Epidermal melanocyte (primary cell): ENCODE measurements at regions not wholly inside any gene's neighbourhood (a gene's known extent, or its start where the extent isn't known, plus 50 kb on each side); places are given as distances from the start of the nearest gene placed in this dataset.
"Not testable (repeated sequence)": the region's sequence is repeated elsewhere in the genome, so short reads cannot be mapped to it uniquely, and the experiment has no call there.

Source experiments
- DNase-seq: peaks from one replicate; pipeline ENCODE4 v3.0.0; 2011; ENCODE audit warnings: low spot score; ENCODE audit not compliant: insufficient read length

GRCh38 chr3:80649170-80649569 lies 881.4 kb upstream of the ROBO1 start:
- no peak for DNase-seq

GRCh38 chr3:80643421-80643820 lies 875.6 kb upstream of the ROBO1 start:
- DNase-seq = no peak

DNA sequence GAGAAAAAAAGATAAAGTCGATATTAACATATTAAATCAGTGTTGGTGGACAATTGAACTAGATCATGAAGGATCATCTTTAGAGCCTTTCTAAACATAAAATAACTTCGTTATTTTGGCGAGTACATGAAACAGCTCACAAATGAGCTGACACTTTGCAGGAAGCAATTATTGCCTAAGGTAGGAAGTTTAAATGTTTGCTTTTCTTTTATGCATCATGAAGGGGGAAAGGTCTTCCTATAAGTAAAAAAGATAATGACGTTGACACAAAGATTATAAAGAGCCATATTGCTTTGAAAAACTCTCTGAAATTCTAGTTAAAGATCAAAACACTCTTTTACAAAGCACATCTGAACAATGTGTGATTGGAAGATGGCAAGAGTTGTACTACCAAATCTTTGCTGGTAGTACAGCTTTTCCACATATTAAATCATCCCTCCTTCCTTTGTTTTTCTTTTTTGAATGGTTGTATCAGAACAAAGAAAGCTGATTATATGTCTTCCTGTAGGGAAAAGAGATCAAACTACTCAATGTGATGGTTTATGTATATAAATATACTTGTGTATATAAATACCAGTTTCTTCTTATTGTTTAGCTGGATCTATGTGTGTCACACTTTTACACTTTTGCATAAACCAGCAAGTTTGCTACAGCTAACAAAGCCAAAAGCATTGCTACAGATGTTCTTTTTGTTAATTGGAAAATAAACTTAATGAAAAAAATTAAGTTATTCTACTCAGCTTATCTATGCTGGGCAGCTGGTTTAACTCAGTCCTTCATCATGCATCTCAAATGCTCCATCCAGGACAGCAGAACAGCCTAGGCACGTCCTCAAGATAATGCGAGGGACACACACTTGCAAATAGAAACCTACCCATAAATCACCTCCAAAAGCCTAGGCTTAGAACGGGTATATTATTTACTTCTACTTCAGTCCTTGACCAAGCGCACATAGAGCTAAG lies 850.8 kb upstream of the ROBO1 start:
- DNase-seq = no peak

DNA sequence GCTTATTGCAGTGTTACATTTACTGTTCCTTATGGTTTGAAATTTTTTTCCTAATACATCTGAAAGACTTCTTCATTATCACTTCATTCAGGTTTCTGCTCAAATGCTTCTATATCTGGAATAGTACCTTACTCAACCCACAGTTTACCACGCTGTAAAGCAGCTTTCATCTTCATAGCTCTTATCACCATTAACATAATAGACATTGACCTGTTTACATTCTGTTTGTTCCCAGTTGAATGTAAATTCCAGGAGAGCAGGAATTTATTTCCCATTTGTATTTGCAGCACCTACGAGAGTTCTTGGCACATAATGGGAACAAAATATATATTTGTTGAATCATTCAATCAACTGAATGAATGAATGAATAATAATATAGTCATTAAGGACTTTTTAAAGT lies 844.6 kb upstream of the ROBO1 start:
- no peak for DNase-seq

- DNase-seq = not testable (repeated sequence)
Measured at GRCh38 chr3:80608072-80608471, 840.3 kb upstream of the ROBO1 start.

DNA sequence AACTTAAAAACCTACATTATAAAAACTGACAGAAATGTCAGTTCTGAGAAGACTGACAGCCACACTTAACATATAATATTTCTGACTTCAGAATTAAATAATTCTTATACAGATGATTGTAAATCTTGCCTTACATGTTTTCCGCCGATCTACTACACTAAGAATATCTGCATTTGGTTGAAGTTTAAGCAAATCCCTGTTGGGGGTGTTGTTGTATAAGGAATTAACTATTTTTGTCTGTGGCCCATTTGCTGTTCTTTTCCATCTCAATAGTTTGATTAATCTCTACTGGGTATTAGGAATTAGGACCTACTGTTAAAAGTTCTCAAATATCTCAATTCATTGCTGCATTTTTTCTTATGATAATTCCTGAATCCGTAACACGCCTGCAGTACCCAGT lies 838.3 kb upstream of the ROBO1 start:
- DNase-seq = no peak

- no peak for DNase-seq
Measured at GRCh38 chr3:80601479-80601878, 833.7 kb upstream of the ROBO1 start.

- DNase-seq = no peak
Measured at GRCh38 chr3:80592792-80593191, 825.0 kb upstream of the ROBO1 start.

DNA sequence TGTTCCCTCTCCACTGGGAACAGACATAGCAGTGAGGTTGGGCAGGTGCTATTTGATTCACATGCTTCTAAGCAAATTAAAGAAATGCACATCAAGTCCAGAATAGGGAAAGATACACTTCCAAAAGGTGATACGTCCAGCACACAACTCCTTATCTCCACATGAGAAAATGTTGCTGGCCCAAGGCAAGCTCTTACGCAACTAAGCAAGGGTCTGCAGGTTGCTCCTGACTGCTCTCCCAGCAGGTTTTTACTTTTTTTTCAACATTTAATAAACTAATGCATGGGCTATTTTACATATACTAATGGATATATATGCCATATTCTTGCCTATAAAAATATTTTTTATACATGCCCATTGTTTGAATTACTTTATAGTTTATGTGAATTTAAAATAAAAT lies 818.5 kb upstream of the ROBO1 start:
- DNase-seq = no peak

DNA sequence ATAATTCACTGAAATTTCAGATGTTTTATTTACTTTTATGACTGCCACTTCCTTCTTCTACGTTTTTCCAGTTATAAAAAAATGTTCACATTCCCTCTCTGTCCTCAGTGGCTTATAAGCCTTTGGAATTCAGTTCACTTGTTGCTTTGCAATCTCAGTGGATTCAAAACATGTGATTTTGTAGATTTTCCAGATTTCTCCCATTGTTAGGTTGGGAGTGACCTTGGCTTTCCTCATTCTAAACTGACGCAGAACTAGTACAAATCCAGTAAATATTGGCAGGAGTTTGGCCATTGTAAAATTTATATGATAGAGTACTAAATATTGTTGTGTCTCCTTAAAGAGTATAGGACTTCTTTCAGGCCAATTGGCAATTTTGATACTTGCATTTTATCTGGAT lies 812.3 kb upstream of the ROBO1 start:
- DNase-seq = no peak

DNA sequence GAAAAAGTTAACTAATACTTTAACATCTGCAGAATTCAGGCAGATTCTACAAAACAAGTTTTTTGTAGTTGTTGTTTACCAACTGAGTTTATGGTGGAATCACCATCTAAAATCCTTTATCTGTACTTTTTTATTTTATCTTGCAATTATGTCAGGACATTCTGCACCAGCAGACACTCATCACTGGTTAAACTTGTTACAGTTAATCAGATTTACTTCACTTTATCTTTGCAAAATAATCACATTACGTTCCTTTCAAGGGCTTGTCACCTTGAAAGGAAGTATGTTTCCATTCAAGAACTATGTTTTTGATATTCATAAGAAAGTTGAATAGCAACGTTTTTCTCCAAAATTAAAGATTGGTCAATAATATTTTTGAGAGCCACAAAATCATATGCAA lies 796.6 kb upstream of the ROBO1 start:
- DNase-seq = no peak

DNA sequence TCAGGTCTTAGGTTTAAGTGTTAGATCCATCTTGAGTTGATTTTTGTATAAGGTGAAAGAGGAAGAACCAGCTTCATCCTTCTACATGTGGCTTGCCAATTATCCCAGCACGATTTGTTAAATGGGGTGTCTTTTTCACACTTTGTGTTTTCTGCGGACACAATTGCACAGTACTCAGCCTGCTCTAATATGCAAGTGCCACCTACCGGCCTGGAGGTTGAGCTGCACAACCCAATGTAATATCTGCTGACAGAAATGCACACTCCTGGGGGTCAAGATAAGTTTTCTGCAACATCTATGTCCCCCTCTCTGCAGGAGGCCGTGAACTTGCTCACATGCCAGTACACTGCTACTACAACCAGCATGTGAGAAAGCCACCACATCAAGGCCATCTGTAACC lies 791.9 kb upstream of the ROBO1 start:
- DNase-seq = no peak

DNA sequence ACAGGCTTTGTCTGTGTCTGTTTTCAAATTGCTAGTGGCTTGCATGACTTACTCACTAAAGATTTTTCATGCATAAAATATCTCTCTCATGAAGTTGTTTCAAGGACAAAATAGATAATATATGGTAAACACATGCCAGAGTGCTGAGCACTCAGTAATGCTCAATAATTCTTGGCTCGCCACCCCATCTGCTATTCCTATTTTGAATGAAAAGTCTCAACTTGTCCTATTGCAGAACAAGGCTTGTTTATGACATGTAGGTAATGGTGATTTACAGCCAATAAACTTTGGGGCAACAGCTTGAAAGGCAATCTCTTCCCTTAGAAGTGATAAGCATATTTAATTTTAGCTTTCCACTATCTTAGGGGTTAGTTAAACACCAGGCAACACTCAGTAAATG lies 789.0 kb upstream of the ROBO1 start:
- DNase-seq = no peak

GRCh38 chr3:80554304-80554703 lies 786.5 kb upstream of the ROBO1 start:
- DNase-seq = no peak

- no peak for DNase-seq
Measured at GRCh38 chr3:80553211-80553610, 785.4 kb upstream of the ROBO1 start.

DNA sequence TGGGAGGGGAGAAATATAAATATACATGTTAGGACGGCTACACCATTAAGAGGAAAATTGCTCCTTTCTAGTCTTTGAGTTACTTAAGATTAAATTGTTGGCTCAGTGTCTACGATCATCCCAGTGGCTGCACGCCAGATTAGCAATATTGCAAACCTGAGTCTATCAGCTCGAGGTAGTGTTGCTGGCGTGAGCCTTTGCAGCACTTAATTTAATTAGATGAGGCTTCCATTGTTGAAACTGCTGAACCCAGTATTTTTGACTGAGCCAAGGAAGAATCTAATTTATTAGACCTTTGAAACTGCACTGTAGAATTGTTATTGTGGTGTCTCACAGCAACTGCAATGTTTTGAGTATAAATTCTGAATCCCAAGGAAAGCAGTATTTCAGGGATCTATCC lies 782.4 kb upstream of the ROBO1 start:
- no peak for DNase-seq

DNA sequence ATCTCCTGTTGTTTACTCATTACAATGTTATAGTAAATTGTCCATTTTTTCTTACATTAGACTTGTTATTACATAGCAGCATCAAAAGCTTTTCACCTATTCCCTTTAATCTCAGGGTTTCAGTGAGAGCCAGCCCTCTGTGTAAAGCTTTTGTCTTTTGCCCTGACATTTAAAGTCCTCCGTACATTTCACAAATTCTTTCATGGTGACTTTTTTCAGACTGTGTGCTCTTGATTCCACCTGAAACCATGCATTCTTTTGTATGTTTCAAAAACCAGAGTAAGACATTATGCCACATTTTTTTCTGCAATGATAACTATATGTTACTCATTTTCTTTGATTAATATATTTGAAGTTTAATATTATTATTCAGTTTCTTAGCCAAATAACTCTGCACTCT lies 781.4 kb upstream of the ROBO1 start:
- DNase-seq = no peak

DNA sequence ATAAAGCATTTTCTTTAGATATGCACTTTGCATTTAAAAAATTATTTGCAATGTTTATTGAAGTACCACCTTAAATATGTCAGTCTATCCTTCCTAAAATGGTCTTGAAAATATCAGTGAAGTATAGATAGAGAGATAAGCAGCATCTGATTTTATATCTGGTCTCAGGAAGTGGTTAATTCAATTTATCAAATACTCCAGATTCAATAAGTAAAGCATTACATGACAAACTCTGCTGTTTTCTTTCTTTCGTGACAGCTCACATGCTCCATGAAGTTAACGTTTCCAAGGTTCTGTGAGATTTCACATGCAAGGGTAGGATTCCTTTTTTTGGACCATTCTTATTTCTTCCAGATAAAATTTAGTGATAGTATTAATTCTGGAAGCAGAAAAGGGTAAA lies 775.4 kb upstream of the ROBO1 start:
- DNase-seq = no peak

GRCh38 chr3:80542456-80542855 lies 774.7 kb upstream of the ROBO1 start:
- DNase-seq = no peak

DNA sequence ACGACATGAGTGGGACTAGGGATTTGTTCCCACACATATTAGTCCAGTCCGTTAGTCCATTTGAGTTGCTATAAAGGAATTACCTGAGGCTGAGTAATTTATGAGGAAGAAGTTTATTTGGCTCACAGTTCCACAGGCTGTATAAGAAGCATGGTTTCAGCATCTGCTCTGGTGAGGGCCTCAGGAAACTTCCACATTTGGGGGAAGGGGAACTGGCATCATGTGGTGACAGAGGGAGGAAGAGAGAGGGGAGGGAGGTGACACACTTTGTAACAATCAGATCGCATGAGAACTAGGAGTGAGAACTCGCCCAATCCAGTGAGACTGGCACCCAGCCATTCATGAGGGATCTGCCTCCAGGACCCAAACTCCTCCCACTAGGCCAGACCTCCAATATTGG lies 769.9 kb upstream of the ROBO1 start:
- no peak for DNase-seq

DNA sequence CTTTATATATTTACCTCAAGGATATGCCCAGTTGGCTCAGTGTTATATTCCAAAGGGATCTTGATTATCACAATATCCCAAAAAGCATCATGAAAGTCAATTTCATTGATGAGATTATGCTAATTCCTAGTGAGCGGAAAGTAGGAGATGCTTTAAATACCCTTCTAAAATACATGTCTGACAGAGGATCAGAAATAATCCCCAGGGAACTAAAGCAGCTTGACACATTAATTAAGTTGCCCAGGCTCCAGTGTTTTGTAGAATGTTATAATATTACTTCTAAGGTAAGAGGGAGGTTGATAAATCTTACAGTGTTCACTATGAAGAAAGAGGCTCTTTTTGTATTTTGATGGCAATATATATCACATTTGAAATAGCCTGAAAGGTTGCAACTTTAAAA lies 767.5 kb upstream of the ROBO1 start:
- DNase-seq = no peak

DNA sequence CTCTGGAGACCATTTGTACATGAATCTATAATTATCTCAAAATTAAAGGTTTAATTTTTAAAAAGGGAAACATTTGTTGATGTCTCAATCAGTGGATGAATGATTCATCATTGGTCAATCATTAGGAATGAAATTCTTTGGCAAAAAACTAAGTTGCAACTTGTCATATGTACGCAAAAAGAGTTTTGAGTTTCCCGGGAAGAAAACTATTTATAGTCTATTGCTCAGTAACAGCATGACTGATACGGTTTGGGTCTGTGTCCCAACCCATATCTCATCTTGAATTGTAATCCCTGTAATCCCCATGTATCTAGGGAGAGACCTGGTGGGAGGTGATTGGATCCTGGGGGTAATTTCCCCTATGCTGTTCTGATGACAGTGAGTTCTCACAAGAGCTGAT lies 765.8 kb upstream of the ROBO1 start:
- DNase-seq = no peak

DNA sequence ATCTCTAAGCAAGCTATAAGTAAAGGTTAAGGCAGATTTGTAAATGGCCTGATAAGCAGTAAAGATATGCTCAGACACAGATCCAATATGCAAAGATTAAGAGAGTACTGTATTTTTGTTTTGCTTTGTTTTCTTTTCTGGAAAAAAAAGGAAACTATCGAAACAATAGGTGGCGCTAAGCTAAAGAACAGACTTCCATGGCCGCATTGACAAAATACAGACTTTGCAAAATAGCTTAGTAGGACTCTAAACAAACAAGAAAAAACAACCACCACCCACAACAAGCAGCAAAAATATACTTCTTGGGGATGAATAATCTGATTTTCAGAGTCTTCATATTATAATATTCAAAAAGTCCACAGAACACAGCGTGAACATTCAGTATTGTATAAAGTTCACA lies 758.4 kb upstream of the ROBO1 start:
- DNase-seq = no peak
